A549 (cell line): ENCODE measurements at regions not wholly inside any gene's neighbourhood (a gene's known extent, or its start where the extent isn't known, plus 50 kb on each side); places are given as distances from the start of the nearest gene placed in this dataset.

ENCODE experiments used
- CEBPB ChIP-seq, 2 experiments: fragments of >200 bp in 1 of 2; sonication (Bioruptor Twin) in 1 of 2; formaldehyde crosslinking in 1 of 2; IDR thresholded peaks; 2 replicates each; pipeline ENCODE4 v1.6.1; 2012 to 2016
- KDM1A ChIP-seq: fragments of 200-600 bp; sonication (generic); IDR thresholded peaks from 2 replicates; pipeline ENCODE4 v1.6.1; 2016; ENCODE audit warnings: low read depth, mild to moderate bottlenecking
- ZFP36 ChIP-seq: fragments of 450-650 bp; IDR thresholded peaks from 2 replicates; pipeline ENCODE4 v1.6.1; 2014; ENCODE audit warnings: borderline replicate concordance; ENCODE audit not compliant: partially characterized antibody
- TF ChIP-seq, protein P1 (sequence below): fragments of >200 bp; sonication (Bioruptor Twin); formaldehyde crosslinking; IDR thresholded peaks from 3 replicates; pipeline ENCODE4 v1.5.1; 2016

DNA sequence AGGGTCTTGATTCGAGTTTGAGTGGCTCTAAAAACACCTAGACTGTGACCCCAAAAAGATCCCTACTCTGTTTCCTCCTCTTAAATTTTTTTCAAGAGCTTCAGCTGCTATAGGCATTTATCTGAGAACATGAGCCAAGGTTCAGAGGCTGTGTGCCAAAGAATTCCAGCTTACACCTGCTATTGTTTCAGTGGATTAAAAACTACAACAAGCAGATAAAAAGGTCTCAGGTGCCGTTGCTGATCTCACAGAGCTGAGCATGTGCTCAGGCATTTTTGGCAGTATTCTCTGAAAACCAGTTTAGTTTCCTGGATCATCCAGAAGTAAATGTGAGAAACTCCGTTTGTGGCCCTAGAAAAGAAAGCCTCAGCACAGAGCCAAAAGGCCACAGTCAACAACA is 349.2 kb downstream of the DEPDC1B start:
- TF ChIP-seq CEBPB (IDR thresholded peaks at IDR 0.05) (no peak), KDM1A (no peak), ZFP36 (no peak)
- TF ChIP-seq, protein P1, sequence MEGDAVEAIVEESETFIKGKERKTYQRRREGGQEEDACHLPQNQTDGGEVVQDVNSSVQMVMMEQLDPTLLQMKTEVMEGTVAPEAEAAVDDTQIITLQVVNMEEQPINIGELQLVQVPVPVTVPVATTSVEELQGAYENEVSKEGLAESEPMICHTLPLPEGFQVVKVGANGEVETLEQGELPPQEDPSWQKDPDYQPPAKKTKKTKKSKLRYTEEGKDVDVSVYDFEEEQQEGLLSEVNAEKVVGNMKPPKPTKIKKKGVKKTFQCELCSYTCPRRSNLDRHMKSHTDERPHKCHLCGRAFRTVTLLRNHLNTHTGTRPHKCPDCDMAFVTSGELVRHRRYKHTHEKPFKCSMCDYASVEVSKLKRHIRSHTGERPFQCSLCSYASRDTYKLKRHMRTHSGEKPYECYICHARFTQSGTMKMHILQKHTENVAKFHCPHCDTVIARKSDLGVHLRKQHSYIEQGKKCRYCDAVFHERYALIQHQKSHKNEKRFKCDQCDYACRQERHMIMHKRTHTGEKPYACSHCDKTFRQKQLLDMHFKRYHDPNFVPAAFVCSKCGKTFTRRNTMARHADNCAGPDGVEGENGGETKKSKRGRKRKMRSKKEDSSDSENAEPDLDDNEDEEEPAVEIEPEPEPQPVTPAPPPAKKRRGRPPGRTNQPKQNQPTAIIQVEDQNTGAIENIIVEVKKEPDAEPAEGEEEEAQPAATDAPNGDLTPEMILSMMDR: no peak
